ENCODE measurements at regions not wholly inside any gene's neighbourhood (a gene's known extent, or its start where the extent isn't known, plus 50 kb on each side); places are given as distances from the start of the nearest gene placed in this dataset.
"Not testable (repeated sequence)": the region's sequence is repeated elsewhere in the genome, so short reads cannot be mapped to it uniquely, and the experiment has no call there.

DNA sequence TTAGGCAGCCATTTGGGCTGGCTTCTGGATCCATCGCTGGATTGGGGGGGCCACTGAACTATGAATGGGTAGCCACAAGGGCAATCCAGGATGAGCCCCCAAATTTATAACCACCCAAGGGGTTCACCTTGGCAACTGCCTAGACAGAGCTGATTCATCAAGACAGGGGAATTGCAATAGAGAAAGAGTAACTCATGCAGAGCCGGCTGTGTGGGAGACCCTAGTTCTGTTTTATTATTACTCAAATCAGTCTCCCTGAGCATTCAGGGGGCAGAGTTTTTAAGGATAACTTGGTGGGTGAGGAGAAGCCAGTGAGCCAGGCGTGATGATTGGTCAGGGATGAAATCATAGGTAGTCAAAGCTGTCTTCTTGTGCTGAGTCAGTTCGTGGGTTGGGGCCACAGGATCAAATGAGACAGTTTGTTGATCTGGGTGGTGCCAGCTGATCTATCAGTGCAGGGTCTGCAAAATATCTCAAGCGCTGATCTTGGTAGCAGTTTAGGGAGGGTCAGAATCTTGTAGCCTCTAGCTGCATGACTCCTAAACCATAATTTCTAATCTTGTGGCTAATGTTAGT lies 57.9 kb downstream of the DNAJB9 start:
- ATAC-seq: no peak

DNA sequence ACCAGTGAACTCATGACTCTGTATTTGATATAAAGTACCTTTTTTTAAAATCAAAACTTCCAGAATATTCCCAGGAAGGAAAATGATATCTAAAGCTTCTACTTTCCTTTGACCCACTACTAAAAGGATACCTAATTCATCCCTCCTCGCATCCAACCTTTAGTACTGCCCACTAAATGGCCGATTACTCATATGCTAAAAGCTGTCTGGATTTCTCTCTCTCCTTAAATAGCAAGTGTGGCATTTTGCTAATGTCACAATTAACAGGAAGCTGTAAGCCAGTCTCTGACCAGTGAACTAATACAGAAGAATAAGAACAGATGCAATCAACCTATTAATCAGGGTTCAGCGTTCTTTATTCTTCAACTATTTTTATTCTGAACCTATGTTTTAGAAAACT lies 59.0 kb downstream of the DNAJB9 start:
- ATAC-seq: no peak

DNA sequence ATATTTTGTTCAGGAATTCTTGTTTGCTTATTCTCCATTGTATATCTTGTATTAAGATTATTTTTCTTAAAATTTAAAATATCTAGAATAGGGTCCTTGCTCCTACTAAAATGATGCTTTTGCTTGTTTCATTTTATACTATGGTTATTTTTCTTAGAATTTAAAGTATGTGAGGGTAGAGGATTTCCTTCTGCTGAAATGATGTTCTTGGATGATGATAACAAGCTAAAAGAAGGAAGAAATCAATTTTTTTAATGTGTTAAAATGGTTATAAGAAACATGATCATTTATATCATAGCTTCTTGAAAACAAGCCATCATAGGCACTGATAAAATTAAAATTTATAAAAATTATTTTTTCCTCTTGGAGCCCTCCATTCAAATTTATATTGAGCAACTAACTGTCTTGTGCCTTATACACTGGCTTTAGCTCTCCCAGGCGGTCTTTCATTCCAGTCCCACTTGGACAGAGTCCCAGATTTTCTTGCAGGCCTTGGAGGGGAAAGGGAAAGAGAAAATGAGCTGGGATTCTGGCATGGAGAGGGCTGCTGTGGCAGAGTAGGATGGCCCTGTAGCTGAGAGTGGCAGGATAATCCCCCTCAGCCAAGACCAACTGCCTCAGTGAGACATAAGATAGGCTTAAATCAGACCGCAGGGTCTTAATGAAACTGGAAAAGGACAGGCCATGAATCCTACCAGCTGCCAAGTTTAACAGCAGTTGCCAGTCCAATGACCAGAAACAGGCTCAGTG lies 60.2 kb downstream of the DNAJB9 start:
- no peak for ATAC-seq

DNA sequence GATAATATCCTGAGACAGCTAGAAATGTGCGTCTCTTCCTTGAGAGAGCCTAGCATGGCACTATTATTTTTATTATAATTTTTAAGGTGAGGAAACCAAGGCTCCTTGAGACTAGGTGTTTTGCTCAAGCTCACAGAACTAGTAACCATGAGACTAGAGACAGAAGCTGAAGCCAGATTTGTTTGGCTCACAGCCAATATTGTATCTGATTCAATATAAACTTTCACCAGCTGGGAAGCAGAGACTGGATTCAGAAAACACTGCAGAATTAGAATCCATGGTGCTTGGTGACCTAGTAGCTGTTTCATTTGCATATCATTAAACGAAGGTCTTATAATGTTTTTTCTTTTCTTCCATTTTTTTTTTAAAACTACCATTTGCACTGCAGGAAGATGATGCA lies 64.4 kb downstream of the DNAJB9 start:
- no peak for ATAC-seq

DNA sequence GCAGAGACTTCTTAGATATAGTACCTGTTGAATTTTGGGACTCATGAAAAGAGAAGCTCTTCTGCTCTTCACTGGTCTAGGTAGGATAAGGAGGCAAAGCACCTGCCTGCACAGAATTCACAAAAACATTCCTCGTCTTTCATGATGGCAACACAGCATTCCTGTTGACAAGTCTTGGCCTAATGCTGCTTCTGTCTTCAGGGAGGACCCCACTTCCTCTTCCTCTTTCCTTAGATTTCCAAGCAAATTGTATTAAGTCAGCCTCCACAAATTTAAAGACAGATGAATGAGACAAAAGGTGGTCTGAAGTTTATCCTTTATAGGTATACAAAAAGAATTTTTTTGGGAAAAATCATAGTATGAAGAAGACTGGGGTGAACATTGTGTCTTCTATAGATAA lies 64.9 kb downstream of the DNAJB9 start:
- ATAC-seq: no peak

DNA sequence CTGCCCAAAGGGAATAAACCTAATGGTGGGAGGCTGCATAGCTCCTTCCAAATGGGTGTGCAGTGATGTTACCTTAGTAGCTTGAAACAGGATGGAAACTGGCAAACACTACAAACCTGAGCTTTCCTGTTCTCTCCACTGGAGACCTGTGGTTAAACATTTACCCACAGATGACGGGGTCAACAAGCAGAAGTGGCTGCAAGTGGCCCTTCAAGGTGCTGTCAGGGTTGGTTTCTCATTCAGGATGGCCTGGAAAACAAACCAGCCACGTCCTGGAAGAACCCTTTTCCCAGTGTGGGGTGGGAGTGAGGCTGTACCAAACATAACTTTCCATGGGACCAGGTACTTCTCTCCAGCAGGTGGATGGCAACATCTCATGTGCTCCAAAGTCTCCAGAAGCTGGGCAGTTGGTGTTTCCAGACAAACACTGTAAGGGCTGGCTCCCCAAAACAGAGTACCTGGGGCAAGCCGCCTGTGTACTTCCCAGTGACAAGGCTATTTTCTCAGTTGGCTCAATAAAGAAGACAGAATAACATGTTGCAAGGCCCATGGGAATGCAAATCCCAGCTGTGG lies 67.5 kb downstream of the DNAJB9 start:
- ATAC-seq: no peak

DNA sequence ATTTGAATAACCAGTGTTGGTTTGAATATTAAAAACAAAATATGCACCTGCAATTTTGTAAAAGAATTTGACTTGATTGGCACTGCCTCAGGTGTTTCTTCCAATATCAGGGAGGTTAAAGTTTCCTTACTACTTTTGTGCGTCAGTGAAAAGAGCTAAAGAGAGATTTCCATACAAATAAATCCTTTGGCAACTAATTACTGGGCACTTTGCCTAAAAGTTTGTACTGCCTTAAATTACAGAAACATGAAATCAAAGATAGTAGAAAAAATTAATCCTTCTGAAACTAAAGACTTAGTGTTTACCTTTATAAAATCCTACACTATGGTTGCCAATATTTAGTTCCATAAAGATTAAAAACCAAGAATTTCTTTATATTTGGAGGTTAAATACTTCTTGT lies 72.5 kb downstream of the DNAJB9 start:
- ATAC-seq: no peak

DNA sequence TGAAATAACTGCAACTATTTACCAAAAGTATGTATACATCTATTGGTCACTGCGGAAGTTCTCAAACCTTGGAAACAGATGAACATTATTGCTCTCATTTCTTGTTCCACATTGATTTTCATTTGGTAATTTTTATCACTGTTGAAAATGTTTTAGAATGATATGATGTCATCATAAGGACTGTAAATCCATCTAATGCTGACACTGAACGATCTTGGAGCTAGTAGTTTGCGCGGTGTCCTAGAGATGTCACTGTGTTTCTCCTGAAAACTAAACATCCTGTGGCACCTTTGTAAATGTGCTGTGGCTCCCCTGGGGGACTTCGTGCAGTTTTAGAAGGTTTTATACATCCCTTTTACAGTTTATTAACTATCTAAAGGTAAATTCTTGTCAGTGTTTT lies 73.5 kb downstream of the DNAJB9 start:
- ATAC-seq: no peak

DNA sequence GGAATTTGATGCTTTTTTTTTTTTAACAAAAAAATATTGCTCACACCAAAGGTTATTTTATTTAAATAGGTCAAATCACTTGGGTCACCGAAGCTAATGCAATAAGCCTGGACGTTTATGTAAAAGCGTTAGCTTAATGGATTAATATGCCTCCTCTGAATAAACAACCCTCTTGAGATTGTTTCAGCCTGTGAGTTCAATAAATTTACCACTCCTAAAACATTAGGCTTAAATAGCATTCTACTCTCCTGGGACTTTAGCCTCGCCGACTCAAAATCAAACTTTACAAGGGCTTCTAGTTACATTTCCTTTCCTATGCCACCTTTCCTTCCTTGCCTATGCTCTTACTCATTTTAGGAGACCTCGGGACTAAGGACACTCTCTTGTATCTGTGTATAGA lies 79.3 kb downstream of the DNAJB9 start:
- no peak for ATAC-seq

DNA sequence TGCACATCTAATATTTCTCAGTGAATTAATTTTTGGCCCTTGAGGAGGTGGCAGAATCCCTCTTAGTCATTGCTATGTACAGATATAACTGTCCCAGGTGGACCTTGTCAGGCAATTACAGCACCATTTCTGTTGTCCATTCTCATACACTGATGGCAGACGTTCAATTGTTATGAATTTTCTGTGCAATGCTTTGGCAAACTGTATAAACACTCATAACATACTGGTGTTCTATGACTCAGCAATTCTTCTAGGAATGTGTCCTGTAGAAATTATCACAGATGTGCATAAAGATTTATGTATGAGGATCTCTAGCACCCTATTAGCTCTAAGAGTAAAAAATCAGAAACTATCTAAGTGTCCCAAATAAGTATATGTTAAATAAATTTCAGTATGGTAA lies 80.8 kb downstream of the DNAJB9 start:
- no peak for ATAC-seq

DNA sequence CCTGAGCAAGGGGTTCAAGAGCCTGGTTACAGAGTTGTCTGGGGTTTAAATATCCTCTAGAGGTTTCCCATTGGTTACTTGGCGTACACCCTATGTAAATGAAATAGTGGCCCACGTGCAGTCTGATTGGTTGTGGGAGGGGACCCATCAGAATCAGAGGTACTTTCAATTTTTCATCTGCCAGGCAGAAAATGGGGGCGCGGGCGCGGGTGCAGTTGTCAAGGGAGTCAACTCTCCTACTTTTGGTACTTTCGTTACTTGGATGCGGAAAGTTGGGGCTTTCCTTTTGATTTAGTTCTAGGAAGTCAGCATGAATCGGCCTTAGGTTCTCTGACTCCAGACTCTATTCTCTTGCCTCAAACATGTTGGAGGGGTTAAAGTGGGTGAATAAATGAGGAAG lies 83.2 kb downstream of the DNAJB9 start:
- ATAC-seq: no peak

DNA sequence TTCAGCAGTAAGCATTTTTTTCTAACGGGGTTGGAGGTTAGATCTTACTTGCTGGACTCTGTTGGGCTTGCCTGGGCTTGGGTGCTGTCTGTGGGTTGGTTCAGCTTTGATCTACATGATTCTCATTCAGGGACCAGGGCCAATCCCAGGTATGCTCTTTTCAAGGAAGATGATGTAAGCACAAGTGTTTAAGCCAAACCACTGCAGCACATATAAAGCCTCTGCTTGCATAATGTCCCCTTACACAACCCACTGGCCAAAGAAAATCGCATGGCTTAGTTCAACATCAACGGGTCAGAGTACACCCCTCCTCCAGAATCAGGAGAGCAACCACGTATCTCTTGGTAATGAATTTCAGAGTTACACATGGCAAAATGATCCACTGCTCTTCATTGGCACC lies 83.9 kb downstream of the DNAJB9 start:
- ATAC-seq: no peak

DNA sequence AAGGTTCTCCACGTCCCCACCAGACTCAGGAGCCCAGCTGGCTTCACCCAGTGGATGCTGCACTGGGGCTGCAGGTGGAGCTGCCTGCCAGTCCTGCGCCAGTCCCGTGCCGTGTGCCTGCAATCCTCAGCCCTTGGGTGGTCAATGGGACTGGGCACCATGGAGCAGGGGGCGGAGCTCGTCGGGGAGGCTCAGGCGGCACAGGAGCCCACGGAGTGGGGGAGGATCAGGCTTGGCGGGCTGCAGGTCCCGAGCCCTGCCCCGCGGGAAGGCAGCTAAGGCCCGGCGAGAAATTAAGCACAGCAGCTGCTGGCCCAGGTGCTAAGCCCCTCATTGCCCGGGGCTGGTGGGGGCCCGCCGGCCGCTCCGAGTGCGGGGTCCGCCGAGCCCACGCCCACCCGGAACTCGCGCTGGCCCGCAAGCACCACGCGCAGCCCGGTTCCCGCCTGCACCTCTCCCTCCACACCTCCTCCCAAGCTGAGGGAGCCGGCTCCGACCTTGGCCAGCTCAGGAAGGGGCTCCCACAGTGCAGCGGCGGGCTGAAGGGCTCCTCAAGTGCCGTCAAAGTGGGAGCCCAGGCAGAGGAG lies 87.6 kb downstream of the DNAJB9 start:
- ATAC-seq: not testable (repeated sequence)

DNA sequence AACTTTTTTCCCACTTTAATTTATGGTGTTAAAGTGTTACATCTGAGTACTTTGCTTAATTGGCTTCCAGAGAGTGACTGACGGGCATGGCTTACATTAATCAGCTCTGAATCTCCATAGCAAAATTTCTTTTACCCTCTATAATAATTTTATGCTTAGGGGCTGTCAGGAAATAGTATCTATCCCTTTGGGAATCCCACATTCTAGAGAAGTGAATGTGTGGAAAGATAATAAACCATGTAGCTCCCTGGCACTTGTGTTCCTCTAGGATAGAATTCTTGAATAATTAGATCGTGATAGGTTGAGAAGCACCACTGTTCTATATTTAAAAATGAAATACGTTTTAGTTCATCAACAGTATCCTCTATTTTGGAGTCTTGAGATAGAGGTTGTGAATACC lies 89.6 kb downstream of the DNAJB9 start:
- ATAC-seq: no peak

DNA sequence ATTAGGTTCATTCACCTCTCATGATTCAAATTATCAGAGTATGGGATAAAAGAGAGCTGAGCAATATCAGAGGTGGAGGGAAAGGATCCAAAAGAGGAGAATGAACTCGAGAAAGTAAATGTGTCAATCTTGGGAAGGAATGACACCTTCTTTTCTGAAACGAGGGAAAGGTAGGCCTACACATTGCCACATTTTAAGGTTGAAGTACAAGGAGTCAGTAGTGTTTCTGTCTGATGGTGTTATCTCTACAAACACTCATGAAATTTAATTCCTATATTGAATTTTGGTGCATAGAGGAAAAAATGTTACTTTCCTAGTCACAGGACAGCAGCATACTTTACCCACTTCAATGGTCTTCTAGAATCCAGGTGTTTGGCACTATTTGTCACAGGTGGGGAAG lies 90.2 kb downstream of the DNAJB9 start:
- no peak for ATAC-seq

DNA sequence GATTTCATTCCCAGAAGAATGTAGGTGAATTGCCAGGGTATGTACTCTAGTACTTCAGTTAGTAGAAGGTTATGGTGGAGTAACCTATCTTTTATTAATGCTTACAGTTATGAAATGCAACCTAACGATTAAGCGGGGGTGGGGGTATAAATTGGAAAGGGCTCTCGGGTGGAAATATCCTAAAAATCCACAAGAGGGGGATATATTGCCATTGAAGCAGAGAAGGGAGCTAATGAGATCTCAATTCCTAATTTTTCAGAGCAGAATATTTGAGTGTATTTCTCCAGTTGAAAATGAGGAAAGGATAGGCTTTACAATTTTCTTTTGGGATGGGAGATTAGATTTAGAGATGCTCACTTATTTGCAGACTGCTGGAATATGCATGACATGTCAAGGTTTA lies 90.8 kb downstream of the DNAJB9 start:
- ATAC-seq: no peak

DNA sequence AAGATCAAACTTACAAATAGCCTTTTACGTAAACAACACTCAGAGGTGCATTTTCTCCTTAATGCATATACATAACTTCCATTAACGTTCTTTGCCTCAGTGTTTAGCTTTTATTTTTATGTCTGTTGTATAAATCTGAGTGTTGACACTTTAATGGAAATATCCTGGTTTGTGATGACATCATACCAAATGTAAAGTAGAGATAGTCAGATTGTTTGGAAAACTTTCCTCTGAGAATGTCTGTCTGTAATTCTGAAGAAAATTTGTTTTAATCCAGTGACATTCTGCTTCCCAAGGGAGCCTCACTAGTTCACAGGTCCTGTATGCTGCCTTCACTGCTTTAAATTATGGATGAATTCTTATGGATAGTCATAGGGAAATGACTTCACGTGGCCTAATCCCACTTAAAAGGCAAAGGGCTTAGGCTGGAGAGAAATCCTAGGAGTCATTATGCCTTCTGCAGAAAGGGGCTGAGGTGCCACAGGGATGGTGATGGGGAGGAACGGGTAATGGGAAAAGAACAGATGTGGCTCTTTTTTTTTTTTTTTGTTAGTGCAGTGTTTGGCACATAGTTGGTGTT lies 93.2 kb downstream of the DNAJB9 start:
- no peak for ATAC-seq

DNA sequence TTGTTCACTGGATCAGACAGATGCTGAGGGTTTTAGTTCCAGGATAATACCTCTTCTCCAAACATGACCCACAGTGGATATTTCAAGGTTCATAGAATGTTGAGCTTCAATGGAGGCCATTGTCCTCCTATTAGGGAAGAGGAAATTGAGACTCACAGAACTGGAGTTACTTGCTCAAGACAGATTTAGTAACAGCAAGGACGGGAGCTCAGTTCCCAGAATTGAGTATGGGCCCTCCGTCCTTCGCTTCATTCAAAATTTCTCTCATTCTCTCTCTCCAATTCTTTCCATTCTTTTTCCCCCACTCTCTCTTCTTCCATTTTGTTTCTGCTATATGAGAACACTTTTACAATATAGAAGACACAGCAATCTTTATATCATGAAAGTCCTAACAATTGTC lies 94.0 kb downstream of the DNAJB9 start:
- no peak for ATAC-seq

DNA sequence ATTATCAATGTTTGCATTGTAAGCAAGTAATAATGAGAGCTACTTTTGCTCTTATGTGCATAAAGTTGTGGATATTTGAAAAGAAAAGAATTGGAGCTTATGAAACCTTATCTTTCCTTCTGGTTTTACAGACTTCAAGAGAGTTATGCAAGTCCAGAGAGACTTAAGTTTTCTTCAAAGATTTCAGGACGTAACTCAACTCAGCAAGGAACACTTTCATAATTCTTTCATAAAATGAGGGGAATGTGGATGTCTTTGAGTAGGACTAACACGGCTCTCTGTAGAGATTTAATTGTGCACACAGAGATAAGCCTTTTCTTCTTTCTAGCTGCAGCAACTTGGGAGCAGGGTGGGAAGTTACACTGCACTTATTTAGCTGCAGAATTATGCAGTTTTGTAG lies 97.5 kb downstream of the DNAJB9 start:
- no peak for ATAC-seq

DNA sequence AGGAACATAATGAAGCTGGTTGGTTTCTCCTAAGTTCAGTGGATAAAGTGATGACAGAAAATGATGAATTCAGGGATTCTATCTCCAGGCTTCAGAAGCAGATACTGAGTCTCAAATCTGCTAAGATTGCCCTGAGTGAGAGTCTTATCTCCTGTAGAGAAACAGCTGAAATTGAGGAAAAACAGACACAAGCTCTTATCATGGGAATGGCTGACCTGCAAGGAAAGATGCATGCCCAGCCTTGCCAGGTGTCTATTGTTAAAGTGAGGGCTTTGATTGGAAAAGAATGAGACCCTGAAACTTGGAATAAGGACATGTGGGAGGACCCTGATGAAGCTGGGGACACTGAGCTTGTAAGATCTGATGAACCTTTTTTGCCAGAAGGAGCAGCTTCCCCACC lies 100.3 kb downstream of the DNAJB9 start:
- ATAC-seq: no peak

DNA sequence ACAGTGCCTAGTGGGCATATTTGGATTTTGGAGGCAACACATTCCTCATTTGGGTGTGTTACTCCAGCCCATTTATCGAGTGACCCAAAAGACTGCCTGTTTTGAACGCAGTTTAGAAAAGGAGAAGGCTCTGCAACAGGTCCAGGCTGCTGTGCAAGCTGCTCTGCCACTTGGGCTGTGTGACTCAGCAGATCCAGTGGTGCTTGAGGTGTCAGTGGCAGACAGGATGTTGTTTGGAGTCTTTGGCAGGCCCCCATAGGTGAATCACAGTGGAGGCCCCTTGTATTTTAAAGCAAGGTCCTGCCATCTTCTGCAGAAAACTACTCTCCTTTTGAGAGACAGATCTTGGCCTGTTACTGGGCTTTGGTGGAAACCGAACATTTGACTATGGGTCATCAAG lies 104.0 kb downstream of the DNAJB9 start:
- ATAC-seq: not testable (repeated sequence)

DNA sequence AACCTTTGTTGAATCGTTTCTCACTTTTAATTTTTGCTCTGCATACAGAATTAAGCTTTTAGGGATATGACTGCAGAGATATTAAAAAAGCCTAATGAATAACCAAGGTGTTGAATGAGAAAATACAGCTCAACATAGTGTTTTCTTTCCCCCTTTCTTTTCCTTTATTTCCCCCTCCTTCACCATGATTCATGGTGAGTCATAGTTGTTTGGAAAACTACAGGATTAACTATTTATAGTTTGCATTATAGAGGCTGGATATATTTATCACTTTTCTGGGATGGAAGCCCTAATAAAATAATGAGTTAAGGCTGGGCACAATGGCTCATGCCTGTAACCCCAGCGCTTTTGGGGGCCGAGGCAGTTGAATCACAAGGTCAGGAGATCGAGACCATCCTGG lies 115.0 kb downstream of the DNAJB9 start:
- no peak for ATAC-seq

DNA sequence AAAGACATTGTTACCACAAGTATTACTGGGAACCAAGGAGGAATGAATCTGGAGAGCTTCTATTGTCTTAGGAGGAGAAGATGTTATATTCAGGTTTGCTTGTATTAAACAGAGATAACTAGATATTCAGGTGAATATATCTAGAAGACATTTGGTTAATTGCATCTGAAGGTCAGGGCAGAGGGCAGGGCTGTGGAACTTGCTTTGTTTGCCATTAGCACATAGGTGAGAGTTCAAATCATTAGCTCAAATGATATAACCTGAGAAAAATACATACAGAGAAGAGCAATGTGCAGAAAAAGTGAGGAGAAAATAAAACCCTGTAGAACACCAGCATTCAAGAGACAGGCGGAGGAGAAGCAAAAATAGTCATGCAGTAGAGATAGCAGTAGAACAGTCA lies 116.8 kb downstream of the DNAJB9 start:
- no peak for ATAC-seq

DNA sequence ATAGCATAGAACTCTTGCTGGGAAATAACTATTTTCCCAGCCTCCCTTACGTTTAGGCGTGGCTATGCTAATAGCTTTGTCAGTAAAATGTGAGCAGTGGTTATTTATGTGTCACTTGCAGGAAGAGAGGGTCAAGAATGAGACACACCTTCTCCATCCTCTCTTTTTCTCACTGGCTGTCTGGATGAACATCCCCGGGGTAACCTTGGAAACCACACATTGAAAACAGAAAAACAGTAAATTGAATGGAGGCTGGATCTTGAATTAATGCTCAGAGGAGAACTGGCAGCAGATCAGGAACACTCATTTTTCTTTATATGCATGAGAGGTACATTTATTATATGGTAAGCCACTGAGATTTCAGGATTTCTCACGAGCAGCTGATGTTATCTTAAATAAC lies 127.6 kb downstream of the DNAJB9 start:
- ATAC-seq: no peak
